Eye (tissue), 1 donor: ENCODE measurements at regions not wholly inside any gene's neighbourhood (a gene's known extent, or its start where the extent isn't known, plus 50 kb on each side); places are given as distances from the start of the nearest gene placed in this dataset.
"Not testable (repeated sequence)": the region's sequence is repeated elsewhere in the genome, so short reads cannot be mapped to it uniquely, and the experiment has no call there.

ENCODE experiments used
- DNase-seq: peaks from one replicate; pipeline ENCODE4 v3.0.0-alpha.2; 2015

- DNase-seq = not testable (repeated sequence)
Measured at GRCh38 chr9:40884902-40885490, 243.5 kb downstream of the FOXD4L6 start.

- no peak for DNase-seq
Measured at GRCh38 chr9:40884072-40884901, 244.2 kb downstream of the FOXD4L6 start.

GRCh38 chr9:40883423-40884071 is 244.9 kb downstream of the FOXD4L6 start:
- not testable (repeated sequence) for DNase-seq

GRCh38 chr9:40873753-40874295 is 254.7 kb downstream of the FOXD4L6 start:
- not testable (repeated sequence) for DNase-seq

- not testable (repeated sequence) for DNase-seq
Measured at GRCh38 chr9:40868437-40868836, 260.0 kb downstream of the FOXD4L6 start.
